Neural crest cell (in vitro differentiated cells): ENCODE measurements at regions not wholly inside any gene's neighbourhood (a gene's known extent, or its start where the extent isn't known, plus 50 kb on each side); places are given as distances from the start of the nearest gene placed in this dataset.

Experiments
- DNase-seq: peaks from one replicate; pipeline ENCODE4 v3.0.0; 2021; ENCODE audit warnings: low read depth, mixed read lengths, low spot score
- H3K27ac Mint-ChIP-seq: one replicate; pipeline ENCODE4 v1.8.0; 2021; ENCODE audit warnings: mild to moderate bottlenecking, mixed read lengths; ENCODE audit not compliant: unreplicated experiment
- H3K27me3 Mint-ChIP-seq: 2 replicates; pipeline ENCODE4 v1.8.0; 2021; ENCODE audit warnings: low read depth, mild to moderate bottlenecking, mixed read lengths
- H3K36me3 Mint-ChIP-seq: 2 replicates; pipeline ENCODE4 v1.8.0; 2021; ENCODE audit warnings: low read depth, mild to moderate bottlenecking, mixed read lengths
- H3K4me1 Mint-ChIP-seq: 2 replicates; pipeline ENCODE4 v1.8.0; 2021; ENCODE audit warnings: mixed read lengths
- H3K4me3 Mint-ChIP-seq: one replicate; pipeline ENCODE4 v1.8.0; 2021; ENCODE audit warnings: mild to moderate bottlenecking, mixed read lengths
- H3K9me3 Mint-ChIP-seq: 2 replicates; pipeline ENCODE4 v1.8.0; 2021; ENCODE audit warnings: mixed read lengths
- TF ChIP-seq, protein P1 (sequence below): fragments of 200-600 bp; sonication (generic); conservative IDR thresholded peaks from 2 replicates; pipeline ENCODE4 v1.5.0; 2021; ENCODE audit warnings: antibody characterized with exemption, mild to moderate bottlenecking

DNA sequence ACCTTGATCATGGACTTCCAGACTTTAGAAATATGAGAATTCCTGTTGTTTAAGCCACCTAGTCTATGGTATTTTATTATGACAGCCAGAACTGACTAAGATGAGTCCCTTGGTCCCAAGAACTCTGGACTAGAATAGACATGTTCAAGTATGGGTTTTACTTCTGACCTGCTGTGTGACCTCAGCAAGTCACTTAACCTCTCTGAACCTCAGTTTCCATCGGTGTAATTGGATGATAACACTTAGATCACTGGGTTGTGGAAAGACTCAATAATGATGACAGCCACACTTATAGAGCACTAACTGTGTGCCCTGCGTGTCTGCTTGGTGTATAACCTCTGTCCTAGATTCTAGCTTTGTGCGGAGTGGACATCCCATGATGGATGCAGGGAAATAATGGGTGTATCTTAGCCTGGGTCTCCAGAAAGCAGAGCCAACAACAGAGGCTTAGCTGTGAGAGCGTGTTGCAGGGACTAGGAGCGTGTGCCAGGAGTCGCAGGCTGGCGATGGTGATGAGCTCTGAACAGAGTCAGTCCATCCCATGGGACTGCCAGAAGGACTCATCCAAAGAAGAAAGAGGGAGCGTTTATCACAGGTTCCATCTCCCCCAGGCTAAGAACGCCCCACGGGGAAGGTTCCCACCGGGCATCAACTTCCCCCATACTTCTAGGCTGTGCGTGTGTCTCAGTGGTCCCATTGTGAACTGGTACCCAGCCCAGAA, 93.2 kb upstream of the TP53I11 start:
- peaks cover 3% of the 10 kb centered on the region for H3K27me3 Mint-ChIP-seq
- no peak overlapping the region for H3K27ac Mint-ChIP-seq
- no peak overlapping the region for H3K4me3 Mint-ChIP-seq
- peaks cover 4% of the 10 kb centered on the region for H3K9me3 Mint-ChIP-seq
- H3K4me1 Mint-ChIP-seq: peaks cover 6% of the 10 kb centered on the region
- H3K36me3 Mint-ChIP-seq: no peaks in the 10 kb centered on the region
- TF ChIP-seq, protein P1, sequence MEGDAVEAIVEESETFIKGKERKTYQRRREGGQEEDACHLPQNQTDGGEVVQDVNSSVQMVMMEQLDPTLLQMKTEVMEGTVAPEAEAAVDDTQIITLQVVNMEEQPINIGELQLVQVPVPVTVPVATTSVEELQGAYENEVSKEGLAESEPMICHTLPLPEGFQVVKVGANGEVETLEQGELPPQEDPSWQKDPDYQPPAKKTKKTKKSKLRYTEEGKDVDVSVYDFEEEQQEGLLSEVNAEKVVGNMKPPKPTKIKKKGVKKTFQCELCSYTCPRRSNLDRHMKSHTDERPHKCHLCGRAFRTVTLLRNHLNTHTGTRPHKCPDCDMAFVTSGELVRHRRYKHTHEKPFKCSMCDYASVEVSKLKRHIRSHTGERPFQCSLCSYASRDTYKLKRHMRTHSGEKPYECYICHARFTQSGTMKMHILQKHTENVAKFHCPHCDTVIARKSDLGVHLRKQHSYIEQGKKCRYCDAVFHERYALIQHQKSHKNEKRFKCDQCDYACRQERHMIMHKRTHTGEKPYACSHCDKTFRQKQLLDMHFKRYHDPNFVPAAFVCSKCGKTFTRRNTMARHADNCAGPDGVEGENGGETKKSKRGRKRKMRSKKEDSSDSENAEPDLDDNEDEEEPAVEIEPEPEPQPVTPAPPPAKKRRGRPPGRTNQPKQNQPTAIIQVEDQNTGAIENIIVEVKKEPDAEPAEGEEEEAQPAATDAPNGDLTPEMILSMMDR: no peak
- no peak for DNase-seq

DNA sequence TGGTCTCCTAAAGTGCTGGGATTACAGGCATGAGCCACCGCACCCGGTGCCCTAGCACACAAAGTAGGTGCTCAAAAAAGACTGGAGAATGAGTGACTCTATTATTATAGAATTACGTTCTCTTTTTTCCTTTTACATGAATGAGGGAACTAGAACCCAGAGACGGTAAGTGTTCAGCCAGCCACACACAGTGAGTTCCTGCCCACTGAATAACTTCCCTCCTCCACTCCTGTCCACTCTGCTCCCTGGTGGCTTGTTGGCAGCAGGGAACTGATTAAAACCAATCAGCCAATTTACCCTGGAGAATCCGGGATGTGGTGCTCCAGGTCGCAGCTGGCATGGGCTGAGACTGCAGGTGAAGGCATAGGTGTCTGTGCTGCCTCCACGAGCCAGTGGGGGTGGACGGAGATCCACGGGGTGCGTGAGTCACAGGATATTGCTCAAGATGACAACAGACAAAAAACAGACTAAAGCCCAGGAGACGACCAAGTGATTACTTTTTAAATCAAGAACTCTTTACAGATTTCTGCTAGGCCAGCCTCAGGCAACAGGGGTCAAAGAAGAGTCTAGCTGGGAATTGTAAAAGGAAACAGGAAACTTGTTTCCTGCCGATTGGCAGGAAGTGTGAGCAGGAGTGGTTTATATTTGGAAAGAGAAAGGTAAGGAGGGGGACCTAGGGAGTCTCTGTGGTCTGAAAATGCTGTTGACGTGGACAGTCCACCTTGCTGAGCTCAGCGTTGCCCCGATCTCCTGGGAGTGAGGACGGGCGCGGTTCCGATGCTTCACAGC, 95.2 kb upstream of the TP53I11 start:
- Mint-ChIP-seq H3K4me3 (no peak overlapping the region), H3K4me1 (peaks cover 6% of the 10 kb centered on the region), H3K9me3 (no peaks in the 10 kb centered on the region), H3K27me3 (peaks cover 3% of the 10 kb centered on the region), H3K27ac (no peak overlapping the region), H3K36me3 (no peaks in the 10 kb centered on the region)
- no peak for DNase-seq
- TF ChIP-seq, protein P1: no peak

DNA sequence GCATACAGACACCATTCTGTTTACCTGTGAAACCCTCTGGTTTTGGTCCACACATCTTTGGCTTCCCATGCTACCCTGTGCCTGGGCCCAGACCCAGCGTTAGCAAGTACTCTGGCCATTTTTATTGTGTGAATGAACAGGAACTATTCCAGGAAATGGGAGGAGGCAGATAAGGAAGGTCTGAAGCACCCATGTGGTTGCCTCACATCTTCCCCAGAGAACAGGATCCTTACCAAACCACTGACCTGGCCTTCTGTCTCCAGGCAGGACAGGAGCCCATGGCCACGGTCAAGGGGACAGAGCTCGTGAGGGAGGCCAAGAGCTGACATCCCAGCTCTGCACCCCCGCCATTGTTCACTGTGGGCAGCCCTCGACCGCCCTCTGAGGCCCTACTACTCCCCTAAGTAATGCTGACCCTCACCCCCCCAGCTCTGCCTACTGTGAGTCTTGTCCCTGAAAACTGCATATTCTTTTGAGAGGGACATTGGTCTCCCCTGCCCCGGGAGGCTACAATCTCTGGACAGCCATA, 97.7 kb upstream of the TP53I11 start:
- peaks cover 6% of the 10 kb centered on the region for H3K4me1 Mint-ChIP-seq
- no peaks in the 10 kb centered on the region for H3K36me3 Mint-ChIP-seq
- no peaks in the 10 kb centered on the region for H3K9me3 Mint-ChIP-seq
- DNase-seq: no peak
- H3K27ac Mint-ChIP-seq: no peak overlapping the region
- TF ChIP-seq, protein P1: no peak
- H3K27me3 Mint-ChIP-seq: peaks cover 7% of the 10 kb centered on the region
- no peak overlapping the region for H3K4me3 Mint-ChIP-seq

DNA sequence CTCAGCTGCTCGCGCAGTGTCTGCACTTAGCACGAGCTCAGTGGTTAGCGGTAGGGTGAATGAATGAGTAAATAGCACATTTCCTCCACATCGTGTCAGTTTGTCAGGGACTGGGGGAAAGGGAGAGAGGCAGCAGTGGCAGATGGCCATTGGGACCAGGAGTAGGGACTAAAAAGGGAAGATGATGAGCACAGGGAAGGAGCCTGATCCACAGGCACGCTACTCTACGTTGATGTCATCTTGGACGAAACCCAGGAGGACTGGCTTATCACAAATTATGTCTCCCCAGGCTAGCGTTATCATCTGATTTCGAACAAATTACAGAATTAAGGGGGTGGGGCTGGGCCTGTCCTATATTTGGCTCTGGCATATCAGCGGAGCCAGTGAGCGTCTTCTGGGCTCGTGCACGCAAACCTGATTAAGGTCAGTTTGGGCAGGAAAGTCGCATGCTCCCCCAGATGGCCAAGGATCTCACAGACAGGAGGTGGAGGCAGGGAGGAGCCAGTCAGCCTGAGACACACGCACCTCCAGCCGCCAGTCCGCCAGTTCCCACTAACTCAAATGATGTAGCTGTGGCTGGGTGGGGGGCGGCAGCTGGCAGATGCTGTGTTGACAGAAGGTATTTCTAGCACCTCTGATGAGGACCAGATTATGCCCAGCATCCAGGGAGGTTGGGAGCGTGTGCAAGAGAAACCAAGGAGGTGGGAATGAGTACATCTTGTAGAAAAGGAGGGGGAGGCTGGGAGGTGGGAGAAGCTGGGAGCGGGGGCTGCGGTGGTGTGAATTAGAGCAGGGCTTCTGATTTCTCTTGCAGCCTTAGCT, 97.4 kb upstream of the PRDM11 start:
- peaks cover 6% of the 10 kb centered on the region for H3K4me1 Mint-ChIP-seq
- H3K9me3 Mint-ChIP-seq: no peaks in the 10 kb centered on the region
- H3K4me3 Mint-ChIP-seq: no peak overlapping the region
- TF ChIP-seq, protein P1: no peak
- H3K36me3 Mint-ChIP-seq: no peaks in the 10 kb centered on the region
- H3K27ac Mint-ChIP-seq: no peak overlapping the region
- no peak for DNase-seq
- peaks cover 13% of the 10 kb centered on the region for H3K27me3 Mint-ChIP-seq

DNA sequence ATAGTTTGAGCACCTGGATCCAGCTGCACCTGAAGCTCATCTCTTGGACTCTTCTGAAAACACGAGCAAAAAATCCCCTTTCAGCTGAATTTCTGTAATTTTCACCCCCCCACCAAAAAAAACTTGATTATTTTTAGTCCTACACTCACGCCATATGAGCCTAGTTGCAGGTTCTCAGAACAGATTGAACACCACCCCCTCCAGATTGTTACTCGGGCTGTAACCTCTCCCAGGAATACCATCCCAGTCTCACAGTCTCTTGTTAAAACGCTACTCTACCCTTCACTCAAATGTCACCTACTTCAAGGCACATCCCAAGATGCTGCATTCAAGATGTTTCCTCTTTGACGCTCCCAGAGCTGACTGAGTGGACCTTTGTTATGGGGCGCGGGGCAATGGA, 96.3 kb upstream of the PRDM11 start:
- no peak for DNase-seq
- TF ChIP-seq, protein P1: no peak
- Mint-ChIP-seq H3K27ac (no peak overlapping the region), H3K36me3 (no peaks in the 10 kb centered on the region), H3K4me1 (peaks cover 6% of the 10 kb centered on the region), H3K27me3 (peaks cover 13% of the 10 kb centered on the region), H3K4me3 (no peak overlapping the region), H3K9me3 (no peaks in the 10 kb centered on the region)
